HG03575 (cell line): ENCODE measurements at regions not wholly inside any gene's neighbourhood (a gene's known extent, or its start where the extent isn't known, plus 50 kb on each side); places are given as distances from the start of the nearest gene placed in this dataset.

ENCODE experiments used
- ATAC-seq: cut with Tn5 transposase; IDR thresholded peaks from one replicate; pipeline ENCODE4 v1.9.1; 2021; ENCODE audit not compliant: unreplicated experiment, insufficient number of reproducible peaks, low FRiP score; ENCODE audit errors: extremely low read depth

- ATAC-seq: no peak
Observed at GRCh38 chr4:29151584-29151983, 1568.6 kb upstream of the PCDH7 start.

GRCh38 chr4:29153642-29154041 is 1566.5 kb upstream of the PCDH7 start:
- no peak for ATAC-seq

GRCh38 chr4:29175291-29175690 is 1544.9 kb upstream of the PCDH7 start:
- ATAC-seq: no peak

GRCh38 chr4:29199025-29199424 is 1521.1 kb upstream of the PCDH7 start:
- ATAC-seq: no peak

- ATAC-seq: no peak
Observed at GRCh38 chr4:29199485-29199884, 1520.7 kb upstream of the PCDH7 start.

- ATAC-seq: no peak
Observed at GRCh38 chr4:29213020-29213419, 1507.1 kb upstream of the PCDH7 start.

GRCh38 chr4:29220761-29221160 is 1499.4 kb upstream of the PCDH7 start:
- ATAC-seq: no peak

- ATAC-seq: no peak
Observed at GRCh38 chr4:29224911-29225310, 1495.3 kb upstream of the PCDH7 start.

DNA sequence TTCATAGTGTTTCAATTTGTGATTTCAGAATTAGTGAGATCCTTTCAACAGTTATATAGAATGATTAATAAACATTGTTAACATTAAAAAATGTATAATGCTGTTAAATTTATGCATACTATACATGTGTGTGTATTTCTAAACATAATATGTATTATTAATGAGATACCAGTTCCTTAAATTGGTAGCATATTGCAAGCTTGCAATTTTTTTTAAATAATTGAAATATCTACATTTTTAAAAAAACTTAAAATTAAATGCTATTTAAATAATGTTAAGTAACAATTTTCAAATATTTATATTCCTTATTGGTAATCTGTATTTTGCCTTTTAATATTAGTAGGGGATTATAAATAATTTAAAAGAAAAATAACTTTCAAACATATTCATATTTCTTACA is 1479.5 kb upstream of the PCDH7 start:
- no peak for ATAC-seq

DNA sequence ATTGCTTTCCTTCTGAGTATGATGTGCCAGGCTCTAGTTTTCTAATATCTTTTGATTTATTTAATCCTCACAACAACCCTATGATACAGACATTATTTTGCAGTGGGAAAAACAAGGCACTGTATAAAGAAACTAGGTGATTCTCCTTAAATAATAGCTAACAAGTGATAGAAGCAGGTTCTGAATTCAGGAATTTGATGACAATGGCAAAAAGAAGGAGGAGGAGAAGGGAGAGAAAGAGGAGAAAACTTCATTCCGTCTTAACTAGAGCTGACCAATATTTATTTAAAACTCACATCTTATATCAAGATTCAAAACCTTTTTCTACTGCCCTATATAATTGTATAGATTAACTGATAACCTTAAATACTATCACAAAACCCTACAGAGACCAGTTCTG is 1477.1 kb upstream of the PCDH7 start:
- no peak for ATAC-seq

GRCh38 chr4:29243851-29244250 is 1476.3 kb upstream of the PCDH7 start:
- ATAC-seq: no peak

GRCh38 chr4:29259556-29259955 is 1460.6 kb upstream of the PCDH7 start:
- no peak for ATAC-seq

- ATAC-seq: no peak
Observed at GRCh38 chr4:29262986-29263385, 1457.2 kb upstream of the PCDH7 start.

- no peak for ATAC-seq
Observed at GRCh38 chr4:29276150-29276549, 1444.0 kb upstream of the PCDH7 start.

DNA sequence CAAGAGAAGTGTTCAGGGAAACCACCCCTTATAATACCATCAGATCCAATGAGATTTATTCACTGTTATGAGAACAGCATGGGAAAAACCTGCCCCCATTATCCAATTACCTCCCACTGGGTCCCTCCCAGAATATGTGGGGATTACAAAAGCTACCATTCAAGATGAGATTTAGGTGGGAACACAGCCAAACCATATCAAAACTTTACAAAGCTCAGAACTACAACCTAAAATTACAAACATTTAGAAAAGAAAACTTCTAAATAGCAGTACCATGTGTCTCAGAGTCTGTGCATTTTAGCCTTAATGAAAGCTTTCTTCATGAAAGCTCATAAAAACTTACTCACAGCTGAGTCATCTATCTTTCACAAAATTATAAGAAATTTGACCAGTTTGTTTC is 1442.8 kb upstream of the PCDH7 start:
- ATAC-seq: no peak

DNA sequence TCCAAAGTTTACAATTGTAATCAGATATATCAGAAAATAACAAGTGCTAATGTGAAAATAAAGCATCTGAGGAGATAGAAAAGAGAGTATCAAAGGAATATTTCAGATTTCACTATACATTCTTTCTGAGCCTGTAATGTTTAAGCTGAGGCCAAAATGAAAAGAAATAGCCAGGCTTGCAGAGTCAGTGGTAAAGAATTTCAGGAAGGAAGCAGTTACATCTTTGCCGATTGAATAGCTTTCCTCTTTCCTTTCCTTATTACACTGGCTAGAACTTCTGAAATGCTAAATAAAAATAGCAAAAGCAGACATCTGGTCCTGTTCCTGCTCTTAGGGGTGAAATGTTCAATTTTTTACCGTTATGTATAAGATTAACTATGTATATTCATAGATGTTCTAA is 1441.6 kb upstream of the PCDH7 start:
- ATAC-seq: no peak

DNA sequence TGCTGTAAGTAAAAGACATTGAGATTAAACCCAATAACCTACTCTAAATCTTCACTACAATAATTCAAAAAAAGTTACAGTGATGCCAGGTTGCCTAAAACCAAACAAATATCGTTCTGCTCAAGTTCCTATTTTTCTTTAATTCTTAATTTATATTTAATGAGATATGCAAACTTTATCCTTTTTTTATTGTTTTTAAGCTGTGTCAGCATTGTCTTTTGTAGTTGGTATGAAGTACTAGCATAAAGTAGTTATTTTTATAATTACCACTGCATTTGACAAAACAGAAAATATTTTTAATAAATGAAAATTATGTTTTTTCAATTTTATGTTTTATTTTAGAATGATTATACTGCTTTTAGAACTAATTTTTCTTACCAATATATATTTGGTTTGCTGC is 1431.1 kb upstream of the PCDH7 start:
- no peak for ATAC-seq

DNA sequence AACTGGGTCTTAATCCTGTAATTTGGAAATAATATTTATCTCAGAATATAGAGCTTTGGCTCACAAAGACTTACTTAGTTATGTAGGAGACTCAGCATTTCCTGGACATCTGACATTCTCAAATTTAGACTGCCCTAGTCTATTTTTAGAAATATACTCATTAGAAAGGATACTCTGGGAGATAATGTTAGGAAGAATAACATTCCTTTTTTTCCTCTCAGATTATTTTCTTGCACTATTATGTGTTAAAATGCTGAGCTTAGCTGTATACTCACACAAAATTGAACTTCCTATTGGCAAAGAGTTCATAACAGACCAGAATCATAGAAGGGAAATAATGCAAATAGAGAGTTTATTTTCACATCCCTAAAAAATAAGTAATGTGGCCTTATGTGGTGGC is 1424.9 kb upstream of the PCDH7 start:
- ATAC-seq: no peak

DNA sequence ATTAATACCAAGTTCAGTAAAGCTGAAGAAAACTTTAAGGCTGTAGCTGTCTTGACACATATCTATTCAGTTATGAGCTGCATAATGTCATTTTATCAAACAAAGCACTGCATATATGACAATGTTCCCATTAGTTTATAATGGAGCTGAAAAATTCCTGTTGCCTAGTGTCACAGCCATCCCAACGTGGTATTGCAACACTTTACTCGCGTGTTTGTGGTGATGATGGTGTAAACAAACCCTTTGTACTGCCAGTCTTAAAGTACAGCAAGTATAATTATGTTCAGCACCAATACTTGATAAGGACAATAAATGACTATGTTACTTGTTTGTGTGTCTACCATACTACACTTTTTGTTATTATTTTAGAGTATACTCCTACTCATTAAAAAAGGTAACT is 1415.6 kb upstream of the PCDH7 start:
- ATAC-seq: no peak

- no peak for ATAC-seq
Observed at GRCh38 chr4:29307256-29307655, 1412.9 kb upstream of the PCDH7 start.

DNA sequence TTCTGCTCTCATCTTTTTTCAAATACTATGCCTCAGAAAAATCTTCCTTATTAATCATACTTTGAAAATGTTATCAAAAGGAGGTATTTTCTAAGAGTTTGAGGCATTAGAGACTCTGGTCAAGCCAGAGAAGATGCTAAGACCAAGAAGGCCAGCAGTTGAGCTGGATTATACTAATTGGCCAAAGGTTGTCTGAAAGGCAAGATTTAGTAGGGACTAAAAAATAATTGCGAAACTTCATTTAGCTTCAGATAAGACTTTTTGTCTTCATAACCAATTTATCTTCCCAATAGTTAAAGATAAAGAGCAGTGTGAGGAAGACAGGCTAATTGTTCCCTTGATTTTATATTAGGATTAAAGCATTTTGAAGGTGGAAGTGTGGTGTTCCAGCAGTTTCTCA is 1412.4 kb upstream of the PCDH7 start:
- no peak for ATAC-seq

GRCh38 chr4:29309050-29309449 is 1411.1 kb upstream of the PCDH7 start:
- ATAC-seq: no peak
